ENCODE measurements at regions not wholly inside any gene's neighbourhood (a gene's known extent, or its start where the extent isn't known, plus 50 kb on each side); places are given as distances from the start of the nearest gene placed in this dataset.

GRCh38 chr7:17229228-17229627 is 69.2 kb upstream of the AHR start:
- H3K27ac Mint-ChIP-seq = no peak overlapping the region

GRCh38 chr7:17230099-17230807 is 68.2 kb upstream of the AHR start:
- DNase-seq (no peak), ATAC-seq (no peak)
- no peak overlapping the region for H3K27ac Mint-ChIP-seq
- ChIA-PET CTCF (interaction anchor here (1.3 to 1.6 kb wide), 2 partner anchors 49 to 71 kb away, joined by 3 to 4 read pairs; no protein-coding TSS in a partner anchor), POLR2A (no interaction called here)
- no peaks in the 10 kb centered on the region for H3K27me3 Mint-ChIP-seq
- peaks cover 2% of the 10 kb centered on the region for H3K36me3 Mint-ChIP-seq (ENCODE audit: low read depth)
- peaks cover 2% of the 10 kb centered on the region for H3K9me3 Mint-ChIP-seq
- TF ChIP-seq CTCF (IDR thresholded peaks at IDR 0.05) = no peak
- intact Hi-C loops (cut with micrococcal nuclease) = loop anchor here (5.0 kb wide), 2 partner anchors 73 to 168 kb away; no protein-coding TSS in a partner anchor
- no peak overlapping the region for H3K4me3 Mint-ChIP-seq
- peaks cover 24% of the 10 kb centered on the region for H3K4me1 Mint-ChIP-seq (ENCODE audit: low read depth)

More at GRCh38 chr7:17229228-17229627, 69.2 kb upstream of the AHR start:
- intact Hi-C loops (cut with micrococcal nuclease) = no loop called here
- Mint-ChIP-seq H3K4me1 (ENCODE audit: low read depth) (peaks cover 18% of the 10 kb centered on the region), H3K36me3 (ENCODE audit: low read depth) (no peaks in the 10 kb centered on the region), H3K9me3 (peaks cover 2% of the 10 kb centered on the region), H3K4me3 (no peak overlapping the region), H3K27me3 (no peaks in the 10 kb centered on the region)
- ATAC-seq (no peak), DNase-seq (no peak)
- no peak for TF ChIP-seq CTCF (IDR thresholded peaks at IDR 0.05)
- CTCF ChIA-PET = interaction anchor here (1.3 kb wide), 1 partner anchor 72 kb away, joined by 3 read pairs; no protein-coding TSS in a partner anchor
- POLR2A ChIA-PET = interaction anchor here (1.2 kb wide), 1 partner anchor 69 kb away, joined by 4 read pairs; the partner anchor contains the start of gene AHR

- Mint-ChIP-seq H3K27me3 (no peaks in the 10 kb centered on the region), H3K27ac (peak overlapping the region; percentile 97), H3K9me3 (peaks cover 11% of the 10 kb centered on the region), H3K36me3 (ENCODE audit: low read depth) (peaks cover 18% of the 10 kb centered on the region), H3K4me1 (ENCODE audit: low read depth) (peaks cover 45% of the 10 kb centered on the region), H3K4me3 (peak overlapping the region; percentile 65)
- POLR2A ChIA-PET = interaction anchor here (0.7 kb wide), 2 partner anchors 66 to 74 kb away, joined by 3 read pairs; no protein-coding TSS in a partner anchor
- TF ChIP-seq CTCF (IDR thresholded peaks at IDR 0.05) = no peak
- intact Hi-C loops (cut with micrococcal nuclease) = loop anchor here (2.0 to 5.0 kb wide), 4 partner anchors 65 to 171 kb away; partner anchors contain the start of gene AHR
- CTCF ChIA-PET = interaction anchor here (0.6 to 1.2 kb wide), 3 partner anchors 17 to 71 kb away, joined by 3 to 4 read pairs (median 4); no protein-coding TSS in a partner anchor
- ATAC-seq = no peak
- no peak for DNase-seq
Observed at GRCh38 chr7:17233603-17234002, 64.8 kb upstream of the AHR start.

GRCh38 chr7:17234030-17234397 is 64.4 kb upstream of the AHR start:
- DNase-seq (peak; percentile 65), ATAC-seq (peak; percentile 68)
- H3K27ac Mint-ChIP-seq = peak overlapping the region; percentile 97
- POLR2A ChIA-PET = no interaction called here
- intact Hi-C loops (cut with micrococcal nuclease) = loop anchor here (2.0 to 5.0 kb wide), 4 partner anchors 65 to 172 kb away; partner anchors contain the start of gene AHR
- peak overlapping the region; percentile 65 for H3K4me3 Mint-ChIP-seq
- H3K36me3 Mint-ChIP-seq (ENCODE audit: low read depth) = peaks cover 18% of the 10 kb centered on the region
- H3K27me3 Mint-ChIP-seq = no peaks in the 10 kb centered on the region
- CTCF ChIA-PET = interaction anchor here (0.9 to 1.2 kb wide), 2 partner anchors 16 to 71 kb away, joined by 3 to 4 read pairs; no protein-coding TSS in a partner anchor
- H3K4me1 Mint-ChIP-seq (ENCODE audit: low read depth) = peaks cover 45% of the 10 kb centered on the region
- peaks cover 11% of the 10 kb centered on the region for H3K9me3 Mint-ChIP-seq
- no peak for TF ChIP-seq CTCF (IDR thresholded peaks at IDR 0.05)

All from activated CD8-positive, alpha-beta T cell treated with anti-CD3 and anti-CD28 coated beads for 36 hours (primary cell).